ENCODE measurements at regions not wholly inside any gene's neighbourhood (a gene's known extent, or its start where the extent isn't known, plus 50 kb on each side); places are given as distances from the start of the nearest gene placed in this dataset.

DNA sequence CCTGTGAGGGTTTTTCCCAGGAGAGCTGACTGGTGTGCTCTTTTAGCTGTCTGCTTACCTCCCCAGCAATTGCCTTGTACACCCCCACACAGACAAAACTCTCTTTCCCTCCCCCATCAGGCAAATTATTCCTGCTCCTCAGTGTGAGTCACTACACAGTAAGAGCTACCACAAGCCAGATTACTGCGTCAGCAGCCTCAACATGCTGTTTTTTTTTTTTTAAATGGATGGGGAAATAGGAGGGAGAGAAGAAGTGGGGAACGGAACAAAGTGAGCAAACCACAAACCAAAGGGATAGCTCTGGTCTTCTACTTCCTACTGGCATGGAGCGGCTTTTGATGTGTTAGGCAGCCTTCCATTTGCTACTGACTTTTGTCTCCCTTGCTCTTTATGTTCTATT lies 107.5 kb upstream of the ACSL4 start:
- ATAC-seq (ENCODE audit: low read depth), result no peak
- H3K9ac ChIP-seq (ENCODE audit: low read length), result no peak overlapping the region

GRCh38 chrX:109841257-109841656 lies 108.2 kb upstream of the ACSL4 start:
- intact Hi-C loops (cut with micrococcal nuclease), result no loop called here
- no peaks in the 10 kb centered on the region for H3K27me3 ChIP-seq (replicated peaks in 1 of 4; ENCODE audit: control extremely low read depth in 1 of 4, control insufficient read depth in 3 of 4, insufficient read depth in 4 of 4, low read length in 3 of 4)
- no peaks in the 10 kb centered on the region for H3K9me3 Mint-ChIP-seq (ENCODE audit: insufficient read depth)
- H3K27ac ChIP-seq (ENCODE audit: low read length in 2 of 2), result no peak overlapping the region
- H3K4me2 ChIP-seq (replicated peaks; ENCODE audit: low read depth, low read length, poor library complexity, severe bottlenecking), result no peak overlapping the region
- no peak overlapping the region for H3K4me3 ChIP-seq (ENCODE audit: control extremely low read depth in 1 of 5, extremely low read depth in 1 of 5, insufficient read depth in 1 of 5, low read depth in 2 of 5, low read length in 4 of 5)
- ATAC-seq (ENCODE audit: low read depth), result no peak
- no CpG with 5 or more reads among the region's 4 CpGs for WGBS (ENCODE audit: insufficient coverage)
- H4K20me1 ChIP-seq (ENCODE audit: control insufficient read depth, insufficient read depth, low read length, poor library complexity, severe bottlenecking), result no peaks in the 10 kb centered on the region
- H2AFZ ChIP-seq (ENCODE audit: insufficient read depth, low read depth, low read length, poor library complexity, severe bottlenecking), result no peak overlapping the region
- no peak overlapping the region for H3K27ac Mint-ChIP-seq
- POLR2A ChIA-PET, result no interaction called here
- H3K4me3 Mint-ChIP-seq, result no peak overlapping the region
- no peaks in the 10 kb centered on the region for H3K36me3 ChIP-seq (replicated peaks in 1 of 2; ENCODE audit: control extremely low read depth in 1 of 2, control insufficient read depth in 1 of 2, extremely low read depth in 1 of 2, insufficient read depth in 2 of 2, low read length in 1 of 2)
- H3K9ac ChIP-seq (ENCODE audit: low read length), result no peak overlapping the region
- H3K79me2 ChIP-seq (ENCODE audit: control insufficient read depth, insufficient read depth, low read length), result no peaks in the 10 kb centered on the region
- H3K9me3 ChIP-seq (ENCODE audit: control extremely low read depth in 1 of 3, control insufficient read depth in 2 of 3, insufficient read depth in 1 of 3, low read length in 2 of 3), result no peaks in the 10 kb centered on the region
- CTCF ChIA-PET, result interaction anchor here (1.2 to 2.4 kb wide), 2 partner anchors 16 to 128 kb away, joined by 4 to 6 read pairs; no protein-coding TSS in a partner anchor
- H3K27me3 Mint-ChIP-seq, result no peaks in the 10 kb centered on the region
- DNase-seq, result no peak
- no peak for TF ChIP-seq EZH2 (IDR thresholded peaks at IDR 0.05; ENCODE audit: borderline replicate concordance, insufficient read depth, low read depth, low read length, poor library complexity, severe bottlenecking)
- TF ChIP-seq, protein P1, sequence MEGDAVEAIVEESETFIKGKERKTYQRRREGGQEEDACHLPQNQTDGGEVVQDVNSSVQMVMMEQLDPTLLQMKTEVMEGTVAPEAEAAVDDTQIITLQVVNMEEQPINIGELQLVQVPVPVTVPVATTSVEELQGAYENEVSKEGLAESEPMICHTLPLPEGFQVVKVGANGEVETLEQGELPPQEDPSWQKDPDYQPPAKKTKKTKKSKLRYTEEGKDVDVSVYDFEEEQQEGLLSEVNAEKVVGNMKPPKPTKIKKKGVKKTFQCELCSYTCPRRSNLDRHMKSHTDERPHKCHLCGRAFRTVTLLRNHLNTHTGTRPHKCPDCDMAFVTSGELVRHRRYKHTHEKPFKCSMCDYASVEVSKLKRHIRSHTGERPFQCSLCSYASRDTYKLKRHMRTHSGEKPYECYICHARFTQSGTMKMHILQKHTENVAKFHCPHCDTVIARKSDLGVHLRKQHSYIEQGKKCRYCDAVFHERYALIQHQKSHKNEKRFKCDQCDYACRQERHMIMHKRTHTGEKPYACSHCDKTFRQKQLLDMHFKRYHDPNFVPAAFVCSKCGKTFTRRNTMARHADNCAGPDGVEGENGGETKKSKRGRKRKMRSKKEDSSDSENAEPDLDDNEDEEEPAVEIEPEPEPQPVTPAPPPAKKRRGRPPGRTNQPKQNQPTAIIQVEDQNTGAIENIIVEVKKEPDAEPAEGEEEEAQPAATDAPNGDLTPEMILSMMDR (IDR thresholded peaks at IDR 0.05), result no peak
- H3K4me1 Mint-ChIP-seq, result no peaks in the 10 kb centered on the region
- no peaks in the 10 kb centered on the region for H3K4me1 ChIP-seq (ENCODE audit: control insufficient read depth in 2 of 2, insufficient read depth in 2 of 2, low read length in 2 of 2)

More for the DNA sequence above, 107.5 kb upstream of the ACSL4 start:
- ChIA-PET CTCF (interaction anchor here (1.2 to 2.4 kb wide), 2 partner anchors 16 to 128 kb away, joined by 4 to 6 read pairs; no protein-coding TSS in a partner anchor), POLR2A (no interaction called here)
- no peaks in the 10 kb centered on the region for H3K36me3 ChIP-seq (replicated peaks in 1 of 2; ENCODE audit: control extremely low read depth in 1 of 2, control insufficient read depth in 1 of 2, extremely low read depth in 1 of 2, insufficient read depth in 2 of 2, low read length in 1 of 2)
- no peak overlapping the region for H3K4me3 ChIP-seq (ENCODE audit: control extremely low read depth in 1 of 5, extremely low read depth in 1 of 5, insufficient read depth in 1 of 5, low read depth in 2 of 5, low read length in 4 of 5)
- no CpG with 5 or more reads among the region's 3 CpGs for WGBS (ENCODE audit: insufficient coverage)
- no peak overlapping the region for H2AFZ ChIP-seq (ENCODE audit: insufficient read depth, low read depth, low read length, poor library complexity, severe bottlenecking)
- Mint-ChIP-seq H3K27ac (no peak overlapping the region), H3K9me3 (ENCODE audit: insufficient read depth) (no peaks in the 10 kb centered on the region), H3K27me3 (no peaks in the 10 kb centered on the region), H3K4me1 (no peaks in the 10 kb centered on the region), H3K4me3 (no peak overlapping the region)
- intact Hi-C loops (cut with micrococcal nuclease), result no loop called here
- no peaks in the 10 kb centered on the region for H4K20me1 ChIP-seq (ENCODE audit: control insufficient read depth, insufficient read depth, low read length, poor library complexity, severe bottlenecking)
- no peak for DNase-seq
- no peaks in the 10 kb centered on the region for H3K79me2 ChIP-seq (ENCODE audit: control insufficient read depth, insufficient read depth, low read length)
- TF ChIP-seq EZH2 (IDR thresholded peaks at IDR 0.05; ENCODE audit: borderline replicate concordance, insufficient read depth, low read depth, low read length, poor library complexity, severe bottlenecking), result no peak
- TF ChIP-seq, protein P1 (IDR thresholded peaks at IDR 0.05), result no peak
- H3K9me3 ChIP-seq (ENCODE audit: control extremely low read depth in 1 of 3, control insufficient read depth in 2 of 3, insufficient read depth in 1 of 3, low read length in 2 of 3), result no peaks in the 10 kb centered on the region
- no peak overlapping the region for H3K27ac ChIP-seq (ENCODE audit: low read length in 2 of 2)
- no peak overlapping the region for H3K4me2 ChIP-seq (replicated peaks; ENCODE audit: low read depth, low read length, poor library complexity, severe bottlenecking)
- H3K27me3 ChIP-seq (replicated peaks in 1 of 4; ENCODE audit: control extremely low read depth in 1 of 4, control insufficient read depth in 3 of 4, insufficient read depth in 4 of 4, low read length in 3 of 4), result no peaks in the 10 kb centered on the region
- no peaks in the 10 kb centered on the region for H3K4me1 ChIP-seq (ENCODE audit: control insufficient read depth in 2 of 2, insufficient read depth in 2 of 2, low read length in 2 of 2)

Data from B cell (primary cell).